IMR-90 (cell line): ENCODE measurements at regions not wholly inside any gene's neighbourhood (a gene's known extent, or its start where the extent isn't known, plus 50 kb on each side); places are given as distances from the start of the nearest gene placed in this dataset.

Experiments used
- ATAC-seq: fragments of 200-7000 bp; cut with Tn5 transposase; 2 replicates; pipeline ENCODE4 v1.9.1; 2020; ENCODE audit warnings: low read depth, mild to moderate bottlenecking, moderate library complexity
- BruUV-seq: library from RNA; stranded (reverse); fragments of 400-500 nt; replicated peaks from 2 replicates; lab custom pipeline; 2021; lab: Mats Ljungman, UMichigan
- CTCF ChIA-PET: fragments of 300-600 bp; formaldehyde crosslinking; extraction: SDS; loops from one replicate; lab custom pipeline; 2021; ENCODE audit warnings: antibody characterized with exemption; lab: Yijun Ruan, JAX
- POLR2A ChIA-PET: fragments of 300-600 bp; sonication (Branson Sonifier 250); formaldehyde crosslinking; loops from one replicate; lab custom pipeline; 2022; ENCODE audit warnings: antibody characterized with exemption; ENCODE audit not compliant: unreplicated experiment; lab: Charles Lee
- DNase-seq: peaks from one replicate; pipeline ENCODE4 v3.0.0; 2013
- H2AFZ ChIP-seq: replicated peaks from 2 replicates; pipeline ENCODE3; 2013; ENCODE audit warnings: low read length, mild to moderate bottlenecking; ENCODE audit not compliant: poor library complexity
- H2AK5ac ChIP-seq: 2 replicates; pipeline ENCODE4 v1.6.1; 2013; ENCODE audit warnings: low read depth, low read length, inconsistent platforms
- H2AK9ac ChIP-seq: replicated peaks from 2 replicates; pipeline ENCODE3; 2013; ENCODE audit warnings: mild to moderate bottlenecking, low read depth, low read length, moderate library complexity; ENCODE audit not compliant: poor library complexity
- H2BK120ac ChIP-seq: 2 replicates; pipeline ENCODE4 v1.6.1; 2013; ENCODE audit warnings: low read depth, low read length, inconsistent platforms
- H2BK15ac ChIP-seq: 3 replicates; pipeline ENCODE4 v1.6.1; 2013; ENCODE audit warnings: low read depth, low read length, inconsistent platforms
- H2BK20ac ChIP-seq: 2 replicates; pipeline ENCODE4 v1.6.1; 2013; ENCODE audit warnings: low read depth, mild to moderate bottlenecking, inconsistent platforms, low read length, moderate library complexity
- H2BK5ac ChIP-seq: 2 replicates; pipeline ENCODE4 v1.6.1; 2013; ENCODE audit warnings: mild to moderate bottlenecking, low read depth, low read length, inconsistent platforms; ENCODE audit not compliant: poor library complexity, severe bottlenecking
- H3K14ac ChIP-seq: replicated peaks from 2 replicates; pipeline ENCODE4 v1.6.1; 2013; ENCODE audit warnings: low read depth, low read length, inconsistent platforms
- H3K18ac ChIP-seq: 2 replicates; pipeline ENCODE4 v1.6.1; 2013; ENCODE audit warnings: low read depth, low read length, control low read depth
- H3K23ac ChIP-seq: 2 replicates; pipeline ENCODE4 v1.6.1; 2013; ENCODE audit warnings: low read depth, low read length, inconsistent platforms
- H3K27ac ChIP-seq: 2 replicates; pipeline ENCODE4 v1.5.1; 2013; ENCODE audit warnings: mild to moderate bottlenecking, control low read depth, low read length; ENCODE audit not compliant: insufficient read depth
- H3K27me3 ChIP-seq: 2 replicates; pipeline ENCODE4 v1.6.1; 2013; ENCODE audit warnings: low read length; ENCODE audit not compliant: control insufficient read depth, insufficient read depth
- H3K36me3 ChIP-seq: 2 replicates; pipeline ENCODE4 v1.6.1; 2013; ENCODE audit warnings: low read length, mixed read lengths; ENCODE audit not compliant: control insufficient read depth, insufficient read depth
- H3K4ac ChIP-seq: 2 replicates; pipeline ENCODE4 v1.6.1; 2013; ENCODE audit warnings: low read depth, low read length, inconsistent platforms
- H3K4me1 ChIP-seq: 2 replicates; pipeline ENCODE4 v1.6.1; 2013; ENCODE audit warnings: low read length, mixed read lengths; ENCODE audit not compliant: control insufficient read depth, insufficient read depth
- H3K4me2 ChIP-seq: 2 replicates; pipeline ENCODE4 v1.6.1; 2013; ENCODE audit warnings: low read depth, mild to moderate bottlenecking, control low read depth, low read length, moderate library complexity
- H3K4me3 ChIP-seq: 2 replicates; pipeline ENCODE4 v1.5.1; 2013; ENCODE audit warnings: low read depth, mild to moderate bottlenecking, control low read depth, low read length, moderate library complexity; ENCODE audit not compliant: insufficient read depth
- H3K56ac ChIP-seq: 2 replicates; pipeline ENCODE4 v1.6.1; 2013; ENCODE audit warnings: low read length, inconsistent platforms; ENCODE audit not compliant: insufficient read depth; ENCODE audit errors: extremely low read depth
- H3K79me1 ChIP-seq, 2 experiments: 2 replicates each; pipeline ENCODE4 v1.6.1; 2013; ENCODE audit warnings: low read length in 2 of 2, inconsistent platforms in 1 of 2, low read depth in 1 of 2
- H3K9ac ChIP-seq: 2 replicates; pipeline ENCODE4 v1.6.1; 2013; ENCODE audit warnings: low read depth, low read length, control low read depth
- H3K9me1 ChIP-seq: 2 replicates; pipeline ENCODE4 v1.6.1; 2013; ENCODE audit warnings: low read length, inconsistent platforms; ENCODE audit not compliant: insufficient read depth
- H3K9me3 ChIP-seq: 2 replicates; pipeline ENCODE4 v1.6.1; 2013; ENCODE audit warnings: low read length; ENCODE audit not compliant: control insufficient read depth, insufficient read depth
- H4K20me1 ChIP-seq: 2 replicates; pipeline ENCODE4 v1.6.1; 2013; ENCODE audit warnings: low read length, inconsistent platforms; ENCODE audit not compliant: insufficient read depth
- H4K5ac ChIP-seq: 2 replicates; pipeline ENCODE4 v1.6.1; 2013; ENCODE audit warnings: mild to moderate bottlenecking, low read depth, low read length, control low read depth
- H4K8ac ChIP-seq, 2 experiments: 2 replicates each; pipeline ENCODE4 v1.6.1; 2013; ENCODE audit warnings: low read depth in 2 of 2, low read length in 2 of 2, control low read depth in 1 of 2, inconsistent platforms in 1 of 2
- H4K91ac ChIP-seq: 2 replicates; pipeline ENCODE4 v1.6.1; 2013; ENCODE audit warnings: low read depth, low read length, inconsistent platforms; ENCODE audit not compliant: insufficient read depth
- ELK1 ChIP-seq: fragments of 150-350 bp; IDR thresholded peaks from 2 replicates; pipeline ENCODE4 v1.6.1; 2016; ENCODE audit warnings: low read depth, mild to moderate bottlenecking, low read length, moderate library complexity, borderline replicate concordance
- MAZ ChIP-seq: IDR thresholded peaks from 2 replicates; pipeline ENCODE4 v1.6.1; 2012; ENCODE audit warnings: low read depth, mild to moderate bottlenecking, low read length, improper control_type of control experiment, moderate library complexity, borderline replicate concordance
- POLR2A ChIP-seq: IDR thresholded peaks from 2 replicates; pipeline ENCODE4 v1.6.1; 2012; ENCODE audit warnings: mild to moderate bottlenecking, low read depth, low read length
- SMC3 ChIP-seq: fragments of 150-350 bp; IDR thresholded peaks from 2 replicates; pipeline ENCODE4 v1.6.1; 2016; ENCODE audit warnings: low read depth, mild to moderate bottlenecking, antibody characterized with exemption, low read length, moderate library complexity
- WGBS, 2 experiments: methylation state at CpG; one replicate each; pipeline versions ENCODE4 v1.1.5 to v1.1.7; 2013; ENCODE audit warnings: missing lambda C conversion rate in 2 of 2; ENCODE audit not compliant: insufficient read length in 1 of 2; ENCODE audit errors: extremely low coverage in 2 of 2; 5-methylcytosine and 5-hydroxymethylcytosine counted together
- dilution Hi-C: fragments of 300-500 bp; cut with HindIII; formaldehyde crosslinking; loops from one replicate; pipeline ENCODE4 v1.14.3; 2018; ENCODE audit warnings: low sequenced_read_pairs; ENCODE audit not compliant: unreplicated experiment
- in situ Hi-C: fragments of 300-500 bp; cut with MboI; formaldehyde crosslinking; loops from 3 replicates; pipeline ENCODE4 v1.14.3; 2019; ENCODE audit warnings: low sequenced_read_pairs, inconsistent platforms, mixed read lengths
- intact Hi-C: fragments of 100-400 bp; cut with micrococcal nuclease; formaldehyde crosslinking; loops from 2 replicates; pipeline ENCODE4 v1.10.0; 2022

GRCh38 chr6:80530103-80530502, 423.6 kb downstream of the BCKDHB start:
- no peak overlapping the region for H3K4ac ChIP-seq
- no peak overlapping the region for H4K8ac ChIP-seq
- no peak overlapping the region for H3K56ac ChIP-seq
- no peak overlapping the region; the same call in 1 of the 2 replicates for H4K5ac ChIP-seq
- TF ChIP-seq MAZ, result no peak
- TF ChIP-seq SMC3, result no peak
- TF ChIP-seq ELK1, result no peak
- TF ChIP-seq POLR2A, result no peak
- intact Hi-C loops (no loop called here), in situ Hi-C loops (no loop called here), dilution Hi-C loops (no loop called here)
- H4K20me1 ChIP-seq, result no peaks in the 10 kb centered on the region
- H3K9me1 ChIP-seq, result 0 out of 2 replicates have a peak, but pooled peaks cover 2% of the 10 kb centered on the region
- peaks cover 2% of the 10 kb centered on the region; the same call in 1 of the 2 replicates for H3K4me1 ChIP-seq
- H2BK20ac ChIP-seq, result no peak overlapping the region
- WGBS, 2 experiments, result no CpG with 5 or more reads among the region's 3 CpGs
- DNase-seq (no peak), ATAC-seq (no peak)
- no peak overlapping the region for H3K27ac ChIP-seq
- no peak overlapping the region for H2BK15ac ChIP-seq
- no TSS peak for BruUV-seq
- no peak overlapping the region for H2AFZ ChIP-seq
- H3K9ac ChIP-seq, result no peak overlapping the region
- H3K36me3 ChIP-seq, result no peaks in the 10 kb centered on the region
- ChIA-PET CTCF (interaction anchor here (1.0 kb wide), 1 partner anchor 72 kb away, joined by 3 read pairs; no protein-coding TSS in a partner anchor), POLR2A (interaction anchor here (0.8 kb wide), 1 partner anchor 12 kb away, joined by 3 read pairs; no protein-coding TSS in a partner anchor)
- H3K4me2 ChIP-seq, result no peak overlapping the region
- H3K18ac ChIP-seq, result peak overlapping the region; percentile 55; the same call in 1 of the 2 replicates
- H2AK5ac ChIP-seq, result no peak overlapping the region
- H3K14ac ChIP-seq, result no peak overlapping the region
- H3K79me1 ChIP-seq, result no peaks in the 10 kb centered on the region
- H3K4me3 ChIP-seq, result no peak overlapping the region
- H2BK120ac ChIP-seq, result no peak overlapping the region; the same call in 1 of the 2 replicates
- no peak overlapping the region for H4K91ac ChIP-seq
- H2BK5ac ChIP-seq, result peak overlapping the region; percentile 13
- H3K9me3 ChIP-seq, result peaks cover 6% of the 10 kb centered on the region
- H3K23ac ChIP-seq, result no peak overlapping the region
- H2AK9ac ChIP-seq, result no peak overlapping the region
- H3K27me3 ChIP-seq, result no peaks in the 10 kb centered on the region
